HepG2 (cell line): ENCODE measurements at regions not wholly inside any gene's neighbourhood (a gene's known extent, or its start where the extent isn't known, plus 50 kb on each side); places are given as distances from the start of the nearest gene placed in this dataset.

Experiments used
- ATAC-seq: fragments of 200-7000 bp; cut with Tn5 transposase; 3 replicates; pipeline ENCODE4 v1.9.1; 2020; ENCODE audit warnings: mild to moderate bottlenecking, moderate library complexity
- BruUV-seq: library from RNA; stranded (reverse); fragments of 400-500 nt; replicated peaks from 2 replicates; lab custom pipeline; 2021; lab: Mats Ljungman, UMichigan
- CTCF ChIA-PET: fragments of 300-600 bp; formaldehyde crosslinking; extraction: SDS; loops from one replicate; lab custom pipeline; 2021; ENCODE audit warnings: low total read pairs, inconsistent platforms, low intra/inter-chr PET ratio; lab: Yijun Ruan, JAX
- POLR2A ChIA-PET: fragments of 350-600 bp; sonication (Branson Sonifier 250); formaldehyde crosslinking; loops from one replicate; lab custom pipeline; 2020; ENCODE audit warnings: antibody characterized with exemption, inconsistent platforms; lab: Yijun Ruan, JAX
- DNase-seq: peaks from one replicate; pipeline ENCODE4 v3.0.0-alpha.2; 2015; ENCODE audit warnings: low spot score
- FAIRE-seq: peaks from 3 replicates; lab custom pipeline; 2011; peaks lifted over from hg19 to GRCh38; lab: Jason Lieb, UNC
- H2AFZ ChIP-seq: one replicate; pipeline ENCODE4 v1.6.1; 2011; ENCODE audit warnings: low read length, inconsistent platforms
- H3K27ac ChIP-seq: fragments of 300-600 bp; 3 replicates; pipeline ENCODE4 v1.8.0; 2011; ENCODE audit warnings: mixed run types, mild to moderate bottlenecking, mixed read lengths, low read length, inconsistent platforms; ENCODE audit not compliant: insufficient read depth; ENCODE audit errors: extremely low read length
- H3K27me3 ChIP-seq, 2 experiments: fragments of 200-600 bp in 1 of 2; 2 replicates in 1 of 2; 3 replicates in 1 of 2; pipeline versions ENCODE4 v1.6.0 to v1.8.0; 2011; ENCODE audit warnings: low read length in 2 of 2, mild to moderate bottlenecking in 2 of 2, moderate library complexity in 2 of 2, inconsistent platforms in 1 of 2; ENCODE audit not compliant: insufficient read depth in 2 of 2, control insufficient read depth in 1 of 2
- H3K36me3 ChIP-seq, 2 experiments: fragments of 200-600 bp in 1 of 2; replicated peaks in 1 of 2; 2 replicates in 1 of 2; 3 replicates in 1 of 2; pipeline versions ENCODE4 v1.5.1 to v1.8.0; 2011; ENCODE audit warnings: low read length in 2 of 2, inconsistent platforms in 1 of 2; ENCODE audit not compliant: insufficient read depth in 2 of 2, control insufficient read depth in 1 of 2
- H3K4me1 ChIP-seq: 2 replicates; pipeline ENCODE4 v1.5.1; 2012; ENCODE audit warnings: low read length, inconsistent platforms; ENCODE audit not compliant: insufficient read depth
- H3K4me2 ChIP-seq: 2 replicates; pipeline ENCODE4 v1.6.0; 2011; ENCODE audit warnings: low read depth, low read length, inconsistent platforms
- H3K4me3 ChIP-seq, 3 experiments: fragments of 200-600 bp in 1 of 3; sonication (generic), shearing (Covaris generic) in 1 of 3; replicated peaks in 1 of 3; 2 replicates each; pipeline ENCODE4 v1.5.1; 2011 to 2016; ENCODE audit warnings: low read length in 3 of 3, inconsistent platforms in 2 of 3, low read depth in 2 of 3, mild to moderate bottlenecking in 2 of 3, control low read depth in 1 of 3, mixed read lengths in 1 of 3; ENCODE audit not compliant: insufficient read depth in 1 of 3
- H3K79me2 ChIP-seq: one replicate; pipeline ENCODE4 v1.6.1; 2011; ENCODE audit warnings: low read length, inconsistent platforms; ENCODE audit not compliant: insufficient read depth
- H3K9ac ChIP-seq: 2 replicates; pipeline ENCODE4 v1.6.0; 2011; ENCODE audit warnings: mild to moderate bottlenecking, low read depth, low read length, inconsistent platforms; ENCODE audit not compliant: insufficient read depth
- H3K9me3 ChIP-seq: 2 replicates; pipeline ENCODE4 v1.5.1; 2012; ENCODE audit warnings: mild to moderate bottlenecking, low read length
- H4K20me1 ChIP-seq: 2 replicates; pipeline ENCODE4 v1.6.0; 2011; ENCODE audit warnings: inconsistent platforms, mild to moderate bottlenecking, low read length, moderate library complexity; ENCODE audit not compliant: insufficient read depth
- GABPA ChIP-seq, 2 experiments: IDR thresholded peaks; 2 replicates each; pipeline ENCODE4 v1.6.1; 2011 to 2016; ENCODE audit warnings: low read depth in 2 of 2, low read length in 1 of 2, missing biosample characterization in 1 of 2, missing genetic modification characterization in 1 of 2
- GTF2F1 ChIP-seq: fragments of 150-350 bp; IDR thresholded peaks from 2 replicates; pipeline ENCODE4 v1.6.1; 2014; ENCODE audit warnings: low read length
- HDAC1 ChIP-seq: sonication (generic); formaldehyde crosslinking; IDR thresholded peaks from 2 replicates; pipeline ENCODE4 v1.5.1; 2020; ENCODE audit warnings: mild to moderate bottlenecking, missing genetic modification reagents
- NFKBIZ ChIP-seq: IDR thresholded peaks from 2 replicates; pipeline ENCODE4 v1.6.1; 2018; ENCODE audit warnings: missing genetic modification reagents, missing compliant biosample characterization
- PHF8 ChIP-seq: sonication (generic); formaldehyde crosslinking; IDR thresholded peaks from 2 replicates; pipeline ENCODE4 v1.5.0; 2020; ENCODE audit warnings: missing genetic modification reagents
- SIX4 ChIP-seq: sonication (generic); formaldehyde crosslinking; IDR thresholded peaks from 2 replicates; pipeline ENCODE4 v1.4.0; 2020; ENCODE audit warnings: missing genetic modification reagents
- ZBTB8A ChIP-seq: sonication (generic); formaldehyde crosslinking; IDR thresholded peaks from 2 replicates; pipeline ENCODE4 v1.4.0; 2020; ENCODE audit warnings: mild to moderate bottlenecking, low read depth, missing genetic modification reagents, borderline replicate concordance
- ZNF143 ChIP-seq: sonication (generic); formaldehyde crosslinking; IDR thresholded peaks from 2 replicates; pipeline ENCODE4 v1.4.0; 2020; ENCODE audit warnings: missing genetic modification reagents
- ZNF225 ChIP-seq: sonication (generic); formaldehyde crosslinking; IDR thresholded peaks from 2 replicates; pipeline ENCODE4 v1.4.0; 2020; ENCODE audit warnings: mild to moderate bottlenecking, missing genetic modification reagents
- WGBS: methylation state at CpG from one replicate; pipeline ENCODE4 v1.1.6; 2017; ENCODE audit warnings: low lambda C conversion rate; 5-methylcytosine and 5-hydroxymethylcytosine counted together
- in situ Hi-C: cut with HindIII; loops from 2 replicates; pipeline ENCODE4 v1.10.0; 2017; ENCODE audit warnings: low pct_unique_long_range_greater_than_20kb; ENCODE audit not compliant: extremely low pct_ligation_motif_present
- intact Hi-C: fragments of 100-400 bp; cut with micrococcal nuclease; formaldehyde crosslinking; loops from one replicate; pipeline ENCODE4 v1.10.0; 2022; ENCODE audit not compliant: unreplicated experiment
- TF ChIP-seq, protein P1 (sequence below): sonication (generic); formaldehyde crosslinking; IDR thresholded peaks from 2 replicates; pipeline ENCODE4 v1.8.1; 2022; ENCODE audit warnings: mild to moderate bottlenecking, missing genetic modification reagents

DNA sequence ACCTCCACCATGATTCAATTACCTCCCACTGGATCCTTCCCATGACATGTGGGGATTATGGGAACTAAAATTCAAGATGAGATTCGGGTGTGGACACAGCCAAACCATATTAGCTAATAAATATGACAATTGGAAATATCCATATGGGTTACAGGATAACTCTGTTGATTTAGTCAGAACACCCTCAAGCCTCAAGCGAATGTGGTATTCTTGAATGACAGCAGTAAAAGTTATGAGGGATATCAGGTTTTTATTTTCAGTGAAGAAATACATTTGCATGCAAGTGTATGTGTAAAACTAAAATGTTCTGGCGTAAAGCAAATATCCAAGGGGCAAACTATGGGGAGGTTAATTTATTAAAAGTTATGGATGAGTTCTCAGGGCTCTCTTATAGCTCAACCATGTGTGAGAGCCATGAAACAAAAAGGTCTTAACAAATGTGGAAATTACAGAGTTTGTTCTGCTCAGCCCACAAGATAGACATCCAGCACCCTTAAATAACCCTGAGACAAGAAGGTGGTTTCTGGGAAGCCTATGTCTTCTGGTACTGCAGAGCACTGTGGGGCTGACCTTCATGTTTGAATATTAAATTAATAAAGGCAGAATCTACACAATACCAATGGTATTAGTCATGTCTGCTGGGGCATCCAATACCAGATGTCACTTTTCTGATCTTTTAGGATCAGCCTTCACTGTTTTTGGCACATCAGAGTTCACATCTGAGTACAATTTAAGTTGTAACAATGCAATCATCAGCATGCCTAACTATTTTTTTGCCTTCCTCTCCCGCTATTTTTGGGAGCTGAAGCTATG is 370.5 kb upstream of the RSPO3 start:
- H3K79me2 ChIP-seq = no peaks in the 10 kb centered on the region
- no peak overlapping the region for H2AFZ ChIP-seq
- no peak for ATAC-seq
- BruUV-seq = no TSS peak
- FAIRE-seq = no peak
- H3K27ac ChIP-seq = no peak overlapping the region
- no peak overlapping the region for H3K4me2 ChIP-seq
- DNase-seq = no peak
- no peaks in the 10 kb centered on the region for H3K27me3 ChIP-seq
- intact Hi-C loops (no loop called here), in situ Hi-C loops (no loop called here)
- no peaks in the 10 kb centered on the region for H3K36me3 ChIP-seq
- H3K4me3 ChIP-seq = no peak overlapping the region
- TF ChIP-seq HDAC1 (CRISPR knock-in tag) (no peak), ZNF143 (no peak), ZNF225 (CRISPR knock-in tag) (no peak), ZBTB8A (CRISPR knock-in tag) (no peak), SIX4 (no peak), GABPA (IDR thresholded peaks at IDR 0.05; ENCODE audit: low read depth, low read length) (no peak), GABPA (CRISPR knock-in tag; IDR thresholded peaks at IDR 0.05; ENCODE audit: low read depth) (no peak)
- WGBS = 0% methylated on average over 4 of the region's 4 CpGs
- POLR2A ChIA-PET = no interaction called here
- CTCF ChIA-PET = no interaction called here
- no peaks in the 10 kb centered on the region for H4K20me1 ChIP-seq
- H3K4me1 ChIP-seq = no peaks in the 10 kb centered on the region
- no peaks in the 10 kb centered on the region for H3K9me3 ChIP-seq
- no peak overlapping the region for H3K9ac ChIP-seq

DNA sequence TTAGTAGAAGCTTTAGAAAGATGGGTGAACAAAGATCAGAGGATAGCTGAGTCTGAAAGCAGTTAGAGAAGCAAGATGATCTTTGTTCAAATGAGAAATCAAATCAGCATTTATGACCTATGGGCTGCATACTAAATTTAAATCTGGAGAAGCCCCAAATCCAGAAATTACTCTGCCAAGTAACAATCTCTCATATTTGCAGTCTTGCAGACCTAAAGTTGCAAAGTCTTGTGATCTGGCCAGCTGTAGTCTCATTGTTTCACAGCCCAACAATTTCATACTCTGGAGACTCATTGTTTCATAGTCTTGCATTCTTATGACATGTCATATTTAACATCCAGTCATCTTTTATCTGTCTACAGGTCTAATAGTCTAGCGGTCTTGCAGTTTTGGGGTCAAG is 364.9 kb upstream of the RSPO3 start:
- Histone ChIP-seq H3K9ac (no peak overlapping the region), H3K79me2 (no peaks in the 10 kb centered on the region), H2AFZ (no peak overlapping the region), H3K27me3 (no peaks in the 10 kb centered on the region), H3K4me2 (no peak overlapping the region), H3K4me3 (no peak overlapping the region), H4K20me1 (no peaks in the 10 kb centered on the region), H3K4me1 (no peaks in the 10 kb centered on the region), H3K36me3 (no peaks in the 10 kb centered on the region), H3K9me3 (no peaks in the 10 kb centered on the region), H3K27ac (no peak overlapping the region)
- intact Hi-C loops = no loop called here
- 4% methylated on average over 1 of the region's 1 CpG for WGBS
- ATAC-seq (no peak), DNase-seq (no peak), FAIRE-seq (no peak)
- in situ Hi-C loops = no loop called here
- CTCF ChIA-PET = no interaction called here
- POLR2A ChIA-PET = no interaction called here
- TF ChIP-seq PHF8 (CRISPR knock-in tag) = no peak
- TF ChIP-seq GTF2F1 = no peak
- TF ChIP-seq NFKBIZ = no peak
- TF ChIP-seq, protein P1, sequence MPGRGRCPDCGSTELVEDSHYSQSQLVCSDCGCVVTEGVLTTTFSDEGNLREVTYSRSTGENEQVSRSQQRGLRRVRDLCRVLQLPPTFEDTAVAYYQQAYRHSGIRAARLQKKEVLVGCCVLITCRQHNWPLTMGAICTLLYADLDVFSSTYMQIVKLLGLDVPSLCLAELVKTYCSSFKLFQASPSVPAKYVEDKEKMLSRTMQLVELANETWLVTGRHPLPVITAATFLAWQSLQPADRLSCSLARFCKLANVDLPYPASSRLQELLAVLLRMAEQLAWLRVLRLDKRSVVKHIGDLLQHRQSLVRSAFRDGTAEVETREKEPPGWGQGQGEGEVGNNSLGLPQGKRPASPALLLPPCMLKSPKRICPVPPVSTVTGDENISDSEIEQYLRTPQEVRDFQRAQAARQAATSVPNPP = no peak
- no TSS peak for BruUV-seq
